ENCODE measurements at regions not wholly inside any gene's neighbourhood (a gene's known extent, or its start where the extent isn't known, plus 50 kb on each side); places are given as distances from the start of the nearest gene placed in this dataset.

DNA sequence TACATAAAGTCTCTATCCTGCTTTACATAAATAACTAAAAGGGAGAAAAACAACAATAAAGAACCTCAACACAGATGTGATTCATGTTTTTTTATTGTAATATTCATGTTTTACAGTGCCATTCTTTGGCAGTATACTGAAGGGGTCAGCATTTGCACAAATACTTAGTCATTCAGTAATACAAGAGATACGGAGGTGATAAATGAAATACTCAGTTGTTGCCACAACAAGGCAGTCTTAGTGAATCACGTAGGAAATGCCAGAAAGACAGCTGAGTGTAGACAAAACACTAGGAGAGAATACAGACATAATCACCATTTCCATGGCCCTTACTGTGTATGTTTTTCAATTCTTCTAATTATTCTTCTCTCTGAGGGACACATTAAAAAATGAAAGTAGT, 910.4 kb downstream of the METTL15 start:
- Mint-ChIP-seq H3K4me3 (ENCODE audit: unreplicated experiment) (no peak overlapping the region), H3K9me3 (ENCODE audit: low read depth) (peaks cover 8% of the 10 kb centered on the region), H3K27ac (ENCODE audit: unreplicated experiment) (no peak overlapping the region), H3K4me1 (ENCODE audit: low read depth) (peaks cover 20% of the 10 kb centered on the region), H3K36me3 (ENCODE audit: low read depth) (no peaks in the 10 kb centered on the region), H3K27me3 (ENCODE audit: low read depth) (no peaks in the 10 kb centered on the region)
- no peak for DNase-seq (ENCODE audit: low spot score)
- TF ChIP-seq, protein P1, sequence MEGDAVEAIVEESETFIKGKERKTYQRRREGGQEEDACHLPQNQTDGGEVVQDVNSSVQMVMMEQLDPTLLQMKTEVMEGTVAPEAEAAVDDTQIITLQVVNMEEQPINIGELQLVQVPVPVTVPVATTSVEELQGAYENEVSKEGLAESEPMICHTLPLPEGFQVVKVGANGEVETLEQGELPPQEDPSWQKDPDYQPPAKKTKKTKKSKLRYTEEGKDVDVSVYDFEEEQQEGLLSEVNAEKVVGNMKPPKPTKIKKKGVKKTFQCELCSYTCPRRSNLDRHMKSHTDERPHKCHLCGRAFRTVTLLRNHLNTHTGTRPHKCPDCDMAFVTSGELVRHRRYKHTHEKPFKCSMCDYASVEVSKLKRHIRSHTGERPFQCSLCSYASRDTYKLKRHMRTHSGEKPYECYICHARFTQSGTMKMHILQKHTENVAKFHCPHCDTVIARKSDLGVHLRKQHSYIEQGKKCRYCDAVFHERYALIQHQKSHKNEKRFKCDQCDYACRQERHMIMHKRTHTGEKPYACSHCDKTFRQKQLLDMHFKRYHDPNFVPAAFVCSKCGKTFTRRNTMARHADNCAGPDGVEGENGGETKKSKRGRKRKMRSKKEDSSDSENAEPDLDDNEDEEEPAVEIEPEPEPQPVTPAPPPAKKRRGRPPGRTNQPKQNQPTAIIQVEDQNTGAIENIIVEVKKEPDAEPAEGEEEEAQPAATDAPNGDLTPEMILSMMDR (IDR thresholded peaks at IDR 0.05): peak; percentile 27

- peaks cover 20% of the 10 kb centered on the region for H3K4me1 Mint-ChIP-seq (ENCODE audit: low read depth)
- no peak for DNase-seq (ENCODE audit: low spot score)
- H3K4me3 Mint-ChIP-seq (ENCODE audit: unreplicated experiment): no peak overlapping the region
- no peak overlapping the region for H3K27ac Mint-ChIP-seq (ENCODE audit: unreplicated experiment)
- H3K36me3 Mint-ChIP-seq (ENCODE audit: low read depth): no peaks in the 10 kb centered on the region
- H3K9me3 Mint-ChIP-seq (ENCODE audit: low read depth): peaks cover 8% of the 10 kb centered on the region
- TF ChIP-seq, protein P1 (IDR thresholded peaks at IDR 0.05): no peak
- H3K27me3 Mint-ChIP-seq (ENCODE audit: low read depth): no peaks in the 10 kb centered on the region
Measured at GRCh38 chr11:29017941-29018340, 909.8 kb downstream of the METTL15 start.

- H3K4me1 Mint-ChIP-seq (ENCODE audit: low read depth): no peaks in the 10 kb centered on the region
- no peak for DNase-seq (ENCODE audit: low spot score)
- peaks cover 4% of the 10 kb centered on the region for H3K9me3 Mint-ChIP-seq (ENCODE audit: low read depth)
- no peak overlapping the region for H3K4me3 Mint-ChIP-seq (ENCODE audit: unreplicated experiment)
- TF ChIP-seq, protein P1 (IDR thresholded peaks at IDR 0.05): no peak
- H3K27me3 Mint-ChIP-seq (ENCODE audit: low read depth): no peaks in the 10 kb centered on the region
- H3K27ac Mint-ChIP-seq (ENCODE audit: unreplicated experiment): no peak overlapping the region
- H3K36me3 Mint-ChIP-seq (ENCODE audit: low read depth): no peaks in the 10 kb centered on the region
Measured at GRCh38 chr11:29012507-29012906, 904.3 kb downstream of the METTL15 start.

DNA sequence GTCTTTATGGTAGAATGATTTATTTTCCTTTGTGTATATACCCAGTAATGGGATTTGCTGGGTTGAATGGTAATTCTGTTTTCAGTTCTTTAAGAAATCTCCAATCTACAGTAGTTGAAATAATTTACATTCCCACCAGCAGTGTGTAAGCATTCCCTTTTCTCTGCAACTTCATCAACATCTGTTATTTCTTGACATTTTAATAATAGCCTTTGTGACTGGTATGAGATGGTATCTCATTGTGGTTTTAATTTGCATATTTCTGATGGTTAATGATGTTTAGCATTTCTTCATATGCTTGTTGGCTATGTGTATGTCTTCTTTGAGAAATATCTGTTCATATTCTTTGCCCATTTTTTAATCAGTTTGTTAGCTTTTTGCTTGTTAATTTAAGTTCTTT, 901.2 kb downstream of the METTL15 start:
- Mint-ChIP-seq H3K36me3 (ENCODE audit: low read depth) (no peaks in the 10 kb centered on the region), H3K27me3 (ENCODE audit: low read depth) (no peaks in the 10 kb centered on the region), H3K4me1 (ENCODE audit: low read depth) (no peaks in the 10 kb centered on the region), H3K27ac (ENCODE audit: unreplicated experiment) (no peak overlapping the region), H3K4me3 (ENCODE audit: unreplicated experiment) (no peak overlapping the region), H3K9me3 (ENCODE audit: low read depth) (no peaks in the 10 kb centered on the region)
- no peak for DNase-seq (ENCODE audit: low spot score)
- TF ChIP-seq, protein P1 (IDR thresholded peaks at IDR 0.05): no peak

DNA sequence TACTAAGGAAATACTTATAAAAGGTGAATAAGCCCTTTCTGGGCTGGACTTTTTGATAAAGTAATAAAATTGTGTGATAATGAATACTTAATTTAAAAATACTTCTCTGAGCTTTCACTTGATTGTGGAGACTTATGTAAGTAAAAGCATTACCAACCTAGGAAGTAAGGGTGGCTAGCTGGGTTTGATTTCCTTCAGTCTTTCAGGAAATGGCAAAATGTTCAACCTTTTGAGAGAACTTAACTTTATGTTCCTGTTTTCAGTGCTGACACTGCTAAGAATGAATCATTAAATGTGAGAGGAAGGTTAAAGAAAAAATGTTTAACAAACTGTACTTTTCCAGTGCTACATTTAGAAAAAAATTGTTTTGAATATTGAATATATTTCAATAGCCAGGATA, 900.3 kb downstream of the METTL15 start:
- DNase-seq (ENCODE audit: low spot score): no peak
- Mint-ChIP-seq H3K4me3 (ENCODE audit: unreplicated experiment) (no peak overlapping the region), H3K36me3 (ENCODE audit: low read depth) (no peaks in the 10 kb centered on the region), H3K4me1 (ENCODE audit: low read depth) (no peaks in the 10 kb centered on the region), H3K27ac (ENCODE audit: unreplicated experiment) (no peak overlapping the region), H3K27me3 (ENCODE audit: low read depth) (no peaks in the 10 kb centered on the region), H3K9me3 (ENCODE audit: low read depth) (no peaks in the 10 kb centered on the region)
- TF ChIP-seq, protein P1 (IDR thresholded peaks at IDR 0.05): no peak

Data from chondrocyte (in vitro differentiated cells).